ENCODE measurements at regions not wholly inside any gene's neighbourhood (a gene's known extent, or its start where the extent isn't known, plus 50 kb on each side); places are given as distances from the start of the nearest gene placed in this dataset.

DNA sequence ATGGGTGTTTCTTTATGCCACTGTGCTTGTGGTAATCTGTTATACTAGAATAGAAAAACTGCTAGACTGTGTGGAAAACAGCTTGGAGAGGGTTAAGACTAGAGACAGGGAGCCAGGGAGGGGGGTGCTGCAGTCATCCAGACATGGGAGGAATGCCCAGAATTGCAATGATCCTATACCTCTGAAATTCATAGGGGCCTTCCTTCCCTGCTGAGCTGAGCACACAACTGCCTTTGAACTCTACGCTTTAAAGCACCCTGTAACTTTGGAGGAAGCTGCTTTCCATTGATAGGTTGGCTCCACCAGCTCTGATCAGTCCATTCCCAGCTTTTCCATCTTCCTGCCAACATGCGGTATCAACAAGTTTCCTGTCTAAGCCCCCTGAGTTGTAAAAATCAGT is 155.9 kb upstream of the RASGEF1B start:
- TF ChIP-seq CTCF (IDR thresholded peaks at IDR 0.05; ENCODE audit: low read length) (no peak), EZH2 (IDR thresholded peaks at IDR 0.05; ENCODE audit: borderline replicate concordance, low read length) (no peak)

Measured in OCI-LY1 (cell line).